NOMO-1 (cell line): ENCODE measurements at regions not wholly inside any gene's neighbourhood (a gene's known extent, or its start where the extent isn't known, plus 50 kb on each side); places are given as distances from the start of the nearest gene placed in this dataset.
A peak's percentile ranks its signal among the peaks of the same experiment; 100 is the strongest.
"Not testable (repeated sequence)": the region's sequence is repeated elsewhere in the genome, so short reads cannot be mapped to it uniquely, and the experiment has no call there.

Experiments
- DNase-seq, 2 experiments: peaks; one replicate each; lab custom pipeline; 2025; ENCODE audit not compliant: unreplicated experiment in 2 of 2; lab: John Stamatoyannopoulos, UW

DNA sequence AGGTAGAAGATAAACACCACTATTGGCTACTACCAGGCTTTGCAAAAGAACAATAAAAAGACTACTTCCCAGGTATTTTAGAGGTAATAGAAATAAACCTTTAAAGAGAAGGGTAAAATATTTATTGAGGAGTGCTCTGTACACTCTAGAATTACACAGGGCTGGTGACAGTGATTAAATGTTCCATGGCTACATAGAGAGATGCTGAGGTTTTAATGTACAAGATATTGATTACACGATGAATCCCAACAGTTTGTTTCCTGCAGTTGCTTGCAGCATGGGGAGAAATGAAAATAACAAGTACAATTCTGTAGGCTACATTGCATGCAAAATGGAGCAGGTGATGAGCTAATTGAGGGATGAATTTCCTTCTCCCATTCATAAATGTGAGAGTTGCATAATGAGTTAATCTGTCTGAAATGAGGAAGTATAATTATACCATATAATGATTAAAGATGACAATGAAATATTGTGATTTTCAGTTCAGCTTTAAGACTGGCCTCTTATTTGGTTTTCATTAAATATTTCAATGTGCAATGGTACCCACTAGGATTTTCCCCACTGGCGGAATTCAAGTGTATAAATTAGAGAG, 266.1 kb downstream of the SOCS6 start:
- peak in 1 of 2 experiments; percentile 82 for DNase-seq

DNA sequence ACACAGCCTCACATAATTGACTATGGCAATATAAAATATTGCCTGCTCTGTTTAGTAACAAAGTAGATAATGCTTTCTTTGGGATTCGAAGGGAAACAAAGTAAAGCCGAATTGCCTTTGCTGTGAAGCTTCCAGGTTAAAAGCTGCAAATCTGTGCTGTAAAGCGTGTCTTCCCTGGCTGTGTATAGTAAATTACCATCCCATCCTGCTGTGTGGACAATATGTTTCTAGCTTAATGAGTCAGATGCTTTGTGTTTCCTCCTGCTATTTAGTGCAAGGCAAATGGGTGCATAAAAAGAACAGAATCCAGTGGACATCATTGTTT, 265.1 kb downstream of the SOCS6 start:
- no peak for DNase-seq

DNA sequence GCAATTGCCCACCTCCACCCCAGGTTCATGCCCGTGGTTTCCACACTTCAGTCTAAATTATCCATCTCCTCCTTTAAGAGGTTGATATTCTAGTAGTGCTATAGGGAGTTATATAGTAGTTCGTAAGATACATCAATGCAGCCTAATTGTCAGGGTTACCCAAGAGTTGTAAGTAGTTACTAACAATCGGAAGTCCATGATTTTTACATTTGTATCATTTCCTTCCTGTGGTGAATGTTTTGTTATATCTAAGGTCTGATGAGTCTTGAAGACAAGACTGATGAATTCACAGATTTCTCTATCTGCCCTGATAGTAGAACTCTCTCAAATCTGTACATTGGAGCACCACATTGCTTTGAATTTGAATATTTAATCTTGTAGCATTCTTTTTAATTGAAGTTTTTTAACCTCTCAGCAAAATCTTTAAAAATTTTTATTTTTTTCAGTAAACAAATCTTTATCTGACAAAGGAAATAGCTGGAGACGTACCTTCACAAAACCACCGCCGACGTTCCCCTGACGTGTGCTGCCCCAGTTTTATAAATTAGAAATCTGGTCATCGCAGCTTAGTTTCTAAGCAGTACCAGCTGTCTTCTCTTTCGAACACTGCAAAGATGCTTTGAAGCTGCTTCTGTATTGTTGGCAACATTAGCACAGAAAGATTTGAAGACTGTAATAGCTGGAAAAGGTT, 264.5 kb downstream of the SOCS6 start:
- peak in 1 of 2 experiments; percentile 24 for DNase-seq

- DNase-seq, result no peak
Measured at GRCh38 chr18:70536370-70537062, 247.7 kb downstream of the SOCS6 start.

DNA sequence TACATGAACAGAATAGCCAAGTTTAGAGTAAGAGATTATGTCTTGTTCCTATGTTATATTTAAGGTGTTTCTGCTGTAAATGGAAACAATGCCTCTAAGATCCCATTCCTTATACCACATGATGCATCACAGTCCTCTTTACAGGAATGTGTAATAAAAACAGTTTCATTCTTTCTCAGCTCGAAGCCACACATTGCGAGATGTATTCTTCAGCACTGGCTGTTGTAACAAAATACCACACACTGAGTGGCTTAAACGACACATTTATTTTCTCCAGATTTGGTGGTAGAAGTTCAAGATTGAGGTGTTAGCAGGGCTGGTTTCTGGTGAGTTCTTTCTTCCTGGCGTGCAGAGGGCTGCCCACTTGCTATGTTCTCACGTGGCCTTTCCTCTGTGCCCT, 246.2 kb downstream of the SOCS6 start:
- peak in 1 of 2 experiments; percentile 63 for DNase-seq

DNA sequence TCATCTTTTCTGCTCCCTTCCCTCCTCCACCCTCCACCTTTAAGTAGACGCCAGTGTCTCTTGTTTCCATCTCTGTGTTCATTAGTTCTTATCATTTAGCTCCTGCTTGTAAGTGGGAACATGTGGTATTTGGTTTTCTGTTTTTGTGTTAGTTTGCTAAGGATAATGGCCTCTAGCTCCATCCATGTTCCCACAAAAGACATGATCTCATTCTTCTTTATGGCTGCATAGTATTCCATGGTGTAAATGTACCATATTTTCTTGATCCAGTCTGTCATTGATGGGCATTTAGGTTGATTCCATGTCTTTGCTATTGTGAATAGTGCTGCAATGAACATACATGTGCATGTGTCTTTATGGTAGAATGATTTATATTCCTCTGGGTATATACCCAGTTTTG, 236.5 kb downstream of the SOCS6 start:
- not testable (repeated sequence) for DNase-seq

- DNase-seq, result no peak
Measured at GRCh38 chr18:70523792-70524182, 234.9 kb downstream of the SOCS6 start.

- no peak for DNase-seq
Measured at GRCh38 chr18:70523035-70523791, 234.4 kb downstream of the SOCS6 start.

- DNase-seq, result no peak
Measured at GRCh38 chr18:70522183-70522680, 233.4 kb downstream of the SOCS6 start.

DNA sequence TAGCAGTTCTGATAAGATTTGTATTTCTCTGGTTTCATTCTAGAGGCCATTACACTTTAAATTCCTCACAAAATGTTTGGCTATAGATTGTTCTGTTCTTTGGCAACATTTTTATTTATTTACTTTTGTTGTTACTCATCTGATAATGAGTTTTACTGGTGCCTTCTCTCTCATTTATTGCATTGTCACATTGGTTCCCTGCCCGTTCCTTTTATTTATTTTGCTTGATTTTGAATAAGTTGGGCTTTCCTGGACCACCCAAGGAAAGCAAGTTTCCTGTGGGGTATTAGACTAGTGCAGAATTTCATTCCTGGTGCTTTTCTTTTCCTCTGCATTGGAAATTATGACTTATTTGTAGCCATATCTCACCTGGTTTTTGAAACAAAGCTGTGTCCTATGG, 232.0 kb downstream of the SOCS6 start:
- no peak for DNase-seq

- no peak for DNase-seq
Measured at GRCh38 chr18:70513502-70514171, 224.8 kb downstream of the SOCS6 start.

DNA sequence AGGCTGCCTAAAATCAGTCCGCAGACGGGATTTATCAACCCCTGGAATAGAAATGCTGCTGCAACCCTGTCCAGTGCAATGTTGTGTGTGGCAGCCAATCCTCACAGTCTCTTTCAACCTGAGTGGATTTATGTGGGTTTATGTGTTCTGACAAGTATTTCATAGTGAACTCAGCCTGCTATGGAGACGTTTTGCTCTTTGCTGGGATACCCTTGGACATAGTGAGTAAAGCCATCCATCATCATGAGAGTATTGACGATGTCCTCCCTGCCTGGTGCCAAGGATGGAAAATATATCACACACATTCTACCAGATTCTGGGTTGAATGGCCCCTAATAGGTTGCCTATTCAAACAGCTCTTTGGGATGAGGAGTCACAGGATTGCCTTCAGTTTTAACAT, 219.1 kb downstream of the SOCS6 start:
- DNase-seq, result no peak

DNA sequence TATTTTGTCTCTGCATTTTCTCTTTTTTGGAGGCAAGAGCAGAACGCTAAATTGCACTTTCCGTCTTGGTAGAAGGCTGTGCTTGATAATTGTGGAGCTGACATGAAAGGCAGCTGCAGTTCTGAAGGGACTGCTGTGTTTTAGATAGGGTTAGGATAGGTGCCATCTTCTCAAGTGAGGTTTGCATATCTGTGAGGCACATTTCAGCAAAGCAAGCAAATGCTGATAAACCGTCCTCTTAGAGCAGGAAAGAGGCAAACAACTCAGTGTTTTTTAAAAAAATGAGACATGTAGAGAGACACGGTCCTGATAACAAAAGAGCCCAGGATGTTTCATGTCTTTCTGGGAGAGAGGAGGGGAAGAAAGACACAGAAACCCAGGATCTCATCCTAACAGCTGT, 217.7 kb downstream of the SOCS6 start:
- no peak for DNase-seq

- no peak for DNase-seq
Measured at GRCh38 chr18:70503060-70503459, 214.2 kb downstream of the SOCS6 start.

- DNase-seq, result no peak
Measured at GRCh38 chr18:70501358-70501757, 212.5 kb downstream of the SOCS6 start.

GRCh38 chr18:70500748-70501147, 211.9 kb downstream of the SOCS6 start:
- DNase-seq, result no peak

DNA sequence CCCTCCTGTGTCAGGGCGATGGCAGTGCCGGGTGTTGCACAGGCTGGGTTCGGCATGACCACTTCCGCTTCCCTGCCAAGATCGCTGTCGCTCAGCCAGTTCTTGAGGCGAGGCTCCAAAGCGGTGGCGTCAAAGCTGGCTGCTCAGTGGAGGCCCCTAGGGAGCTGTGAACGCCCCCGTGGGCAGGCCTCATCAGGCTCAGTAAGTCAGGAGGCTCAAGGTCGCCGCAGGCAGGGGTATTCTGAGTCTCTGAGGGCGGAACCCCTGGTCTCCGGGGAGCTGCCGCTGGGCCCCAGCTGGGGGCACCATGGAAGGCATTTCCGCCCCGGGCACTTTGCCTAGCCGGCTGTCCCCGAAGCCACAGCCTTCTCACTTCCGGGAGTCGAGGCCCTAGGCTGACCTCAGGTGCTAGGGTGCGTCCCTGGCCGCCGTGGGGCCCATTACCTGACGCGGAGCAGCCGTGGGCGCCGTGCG, 210.4 kb downstream of the SOCS6 start:
- no peak for DNase-seq

GRCh38 chr18:70496353-70497294, 207.8 kb downstream of the SOCS6 start:
- no peak for DNase-seq

DNA sequence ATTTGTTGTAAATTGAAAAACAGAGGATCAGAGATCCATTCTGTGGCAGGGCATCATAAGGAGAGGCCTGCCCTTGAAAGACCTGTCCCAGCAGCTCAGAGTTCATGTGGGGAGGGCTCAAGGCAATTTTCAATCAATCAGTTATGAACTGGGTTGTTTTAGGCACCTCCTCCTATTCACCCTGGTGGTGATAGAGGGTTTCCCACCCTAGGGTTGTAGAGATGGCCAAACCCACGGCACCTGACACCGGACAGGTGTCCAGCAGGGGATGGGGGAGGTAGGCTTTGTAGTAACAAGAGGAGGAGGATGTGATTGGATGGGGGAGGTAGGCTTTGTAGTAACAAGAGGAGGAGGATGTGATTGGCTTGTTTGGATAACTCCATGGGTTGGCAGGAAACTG, 205.7 kb downstream of the SOCS6 start:
- DNase-seq, result no peak

DNA sequence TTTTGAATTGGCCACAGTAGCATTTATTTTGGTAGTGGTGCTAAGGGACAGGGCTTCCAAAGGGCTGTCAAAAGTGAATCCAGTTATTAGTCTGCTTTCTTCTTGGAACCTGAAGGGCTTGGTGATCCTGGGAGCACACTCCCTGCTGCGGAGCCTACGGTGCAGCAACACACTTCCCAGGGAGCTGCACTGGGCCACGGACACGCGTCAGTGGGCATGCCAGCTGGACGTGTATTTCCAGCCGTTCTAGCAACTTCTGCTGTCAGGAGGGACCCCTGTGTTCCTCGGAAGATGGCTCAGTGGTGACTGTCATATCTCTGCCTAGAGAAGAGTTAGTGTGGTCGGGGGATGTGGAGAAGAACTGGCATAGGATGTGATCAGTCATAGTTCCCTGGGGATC, 204.6 kb downstream of the SOCS6 start:
- no peak for DNase-seq
